Esophagus squamous epithelium (tissue), 4 donors: ENCODE measurements at regions not wholly inside any gene's neighbourhood (a gene's known extent, or its start where the extent isn't known, plus 50 kb on each side); places are given as distances from the start of the nearest gene placed in this dataset.

Experiments used
- POLR2A ChIP-seq, 4 donors: fragments of 450-650 bp; IDR thresholded peaks; one replicate each; pipeline ENCODE4 v1.6.1; 2017; ENCODE audit warnings: antibody characterized with exemption in 4 of 4, mild to moderate bottlenecking in 4 of 4, moderate library complexity in 3 of 4
- TF ChIP-seq, protein P1 (sequence below), 6 experiments: fragments of 450-650 bp in 4 of 6; fragments of 200-600 bp in 2 of 6; sonication (generic) in 2 of 6; IDR thresholded peaks; one replicate each; pipeline ENCODE4 v1.5.1; 2016 to 2019; ENCODE audit warnings: antibody characterized with exemption in 6 of 6, mild to moderate bottlenecking in 4 of 6, moderate library complexity in 4 of 6

DNA sequence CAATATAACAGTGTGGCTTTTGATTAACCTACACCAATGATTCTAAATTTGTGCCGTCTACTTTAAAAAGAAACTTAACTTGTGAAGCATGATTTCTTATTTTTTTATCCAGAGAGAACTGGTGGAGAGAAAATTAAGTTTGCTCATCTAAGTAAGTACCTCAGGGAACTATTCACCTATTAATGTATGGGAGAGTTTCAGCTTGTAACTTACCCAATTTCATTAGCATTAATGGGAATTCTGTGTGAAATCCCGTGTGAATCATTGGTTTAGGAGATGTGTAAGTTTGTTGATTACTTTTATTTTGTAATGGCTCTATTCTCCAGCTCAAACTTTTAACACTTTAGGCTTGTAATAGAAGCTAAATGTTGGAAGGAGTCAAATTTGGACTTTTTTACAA lies 1061.5 kb downstream of the TDRD15 start:
- TF ChIP-seq, protein P1, sequence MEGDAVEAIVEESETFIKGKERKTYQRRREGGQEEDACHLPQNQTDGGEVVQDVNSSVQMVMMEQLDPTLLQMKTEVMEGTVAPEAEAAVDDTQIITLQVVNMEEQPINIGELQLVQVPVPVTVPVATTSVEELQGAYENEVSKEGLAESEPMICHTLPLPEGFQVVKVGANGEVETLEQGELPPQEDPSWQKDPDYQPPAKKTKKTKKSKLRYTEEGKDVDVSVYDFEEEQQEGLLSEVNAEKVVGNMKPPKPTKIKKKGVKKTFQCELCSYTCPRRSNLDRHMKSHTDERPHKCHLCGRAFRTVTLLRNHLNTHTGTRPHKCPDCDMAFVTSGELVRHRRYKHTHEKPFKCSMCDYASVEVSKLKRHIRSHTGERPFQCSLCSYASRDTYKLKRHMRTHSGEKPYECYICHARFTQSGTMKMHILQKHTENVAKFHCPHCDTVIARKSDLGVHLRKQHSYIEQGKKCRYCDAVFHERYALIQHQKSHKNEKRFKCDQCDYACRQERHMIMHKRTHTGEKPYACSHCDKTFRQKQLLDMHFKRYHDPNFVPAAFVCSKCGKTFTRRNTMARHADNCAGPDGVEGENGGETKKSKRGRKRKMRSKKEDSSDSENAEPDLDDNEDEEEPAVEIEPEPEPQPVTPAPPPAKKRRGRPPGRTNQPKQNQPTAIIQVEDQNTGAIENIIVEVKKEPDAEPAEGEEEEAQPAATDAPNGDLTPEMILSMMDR (IDR thresholded peaks at IDR 0.05), result no peak
- no peak for TF ChIP-seq POLR2A (IDR thresholded peaks at IDR 0.05)
